SU-DHL-6 (cell line): ENCODE measurements at regions not wholly inside any gene's neighbourhood (a gene's known extent, or its start where the extent isn't known, plus 50 kb on each side); places are given as distances from the start of the nearest gene placed in this dataset.
"Not testable (repeated sequence)": the region's sequence is repeated elsewhere in the genome, so short reads cannot be mapped to it uniquely, and the experiment has no call there.

Experiments
- EZH2phosphoT487 ChIP-seq: fragments of 200-600 bp; sonication (generic), shearing (Covaris generic); conservative IDR thresholded peaks from 2 replicates; pipeline ENCODE4 v1.6.1; 2018; ENCODE audit warnings: mild to moderate bottlenecking, antibody characterized with exemption, low read length, moderate library complexity, mixed read lengths
- TF ChIP-seq, protein P1 (sequence below): fragments of 200-600 bp; sonication (generic); IDR thresholded peaks from one replicate; pipeline ENCODE4 v1.5.1; 2017; ENCODE audit warnings: antibody characterized with exemption, mild to moderate bottlenecking, low read length, moderate library complexity; ENCODE audit not compliant: insufficient read depth, poor library complexity, severe bottlenecking

- TF ChIP-seq, protein P1, sequence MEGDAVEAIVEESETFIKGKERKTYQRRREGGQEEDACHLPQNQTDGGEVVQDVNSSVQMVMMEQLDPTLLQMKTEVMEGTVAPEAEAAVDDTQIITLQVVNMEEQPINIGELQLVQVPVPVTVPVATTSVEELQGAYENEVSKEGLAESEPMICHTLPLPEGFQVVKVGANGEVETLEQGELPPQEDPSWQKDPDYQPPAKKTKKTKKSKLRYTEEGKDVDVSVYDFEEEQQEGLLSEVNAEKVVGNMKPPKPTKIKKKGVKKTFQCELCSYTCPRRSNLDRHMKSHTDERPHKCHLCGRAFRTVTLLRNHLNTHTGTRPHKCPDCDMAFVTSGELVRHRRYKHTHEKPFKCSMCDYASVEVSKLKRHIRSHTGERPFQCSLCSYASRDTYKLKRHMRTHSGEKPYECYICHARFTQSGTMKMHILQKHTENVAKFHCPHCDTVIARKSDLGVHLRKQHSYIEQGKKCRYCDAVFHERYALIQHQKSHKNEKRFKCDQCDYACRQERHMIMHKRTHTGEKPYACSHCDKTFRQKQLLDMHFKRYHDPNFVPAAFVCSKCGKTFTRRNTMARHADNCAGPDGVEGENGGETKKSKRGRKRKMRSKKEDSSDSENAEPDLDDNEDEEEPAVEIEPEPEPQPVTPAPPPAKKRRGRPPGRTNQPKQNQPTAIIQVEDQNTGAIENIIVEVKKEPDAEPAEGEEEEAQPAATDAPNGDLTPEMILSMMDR, result not testable (repeated sequence)
- TF ChIP-seq EZH2phosphoT487, result not testable (repeated sequence)
These were observed 362.5 kb downstream of the TMEM167A start for GRCh38 chr5:82714732-82715131.
